Stimulated activated CD8-positive, alpha-beta memory T cell treated with anti-CD3 and anti-CD28 coated beads, Interleukin-4, amount 100 ng/mL, for 4 hours (primary cell): ENCODE measurements at regions not wholly inside any gene's neighbourhood (a gene's known extent, or its start where the extent isn't known, plus 50 kb on each side); places are given as distances from the start of the nearest gene placed in this dataset.

ENCODE experiments used
- DNase-seq, 2 donors: peaks; one replicate each; pipeline ENCODE4 v3.0.0-alpha.2; 2020; ENCODE audit warnings: low read depth in 2 of 2, low spot score in 1 of 2

DNA sequence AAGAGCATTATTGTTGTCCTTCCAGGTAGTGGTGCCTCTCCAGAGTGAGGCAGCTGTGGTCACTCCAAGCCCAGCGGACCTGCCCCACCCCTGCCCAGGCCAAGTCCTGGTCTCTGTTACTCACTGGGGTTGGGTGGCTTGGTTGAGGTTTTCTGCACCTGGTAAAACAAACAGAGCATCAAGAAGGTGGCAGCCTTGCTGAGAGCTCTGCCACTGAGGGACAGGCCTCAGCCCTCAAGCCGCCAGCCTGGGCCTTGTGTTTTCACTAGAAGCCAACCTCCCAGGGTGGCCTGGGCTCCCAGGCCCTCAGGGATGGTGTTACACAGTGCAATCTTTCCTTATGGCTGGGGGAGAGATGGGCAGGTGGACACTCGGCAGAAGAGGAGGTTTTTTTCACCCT, 182.7 kb downstream of the BCOR start:
- DNase-seq, result no peak

GRCh38 chrX:39915596-39915995, 182.2 kb downstream of the BCOR start:
- no peak for DNase-seq

- no peak for DNase-seq
Observed at GRCh38 chrX:39921838-39922237, 175.9 kb downstream of the BCOR start.

DNA sequence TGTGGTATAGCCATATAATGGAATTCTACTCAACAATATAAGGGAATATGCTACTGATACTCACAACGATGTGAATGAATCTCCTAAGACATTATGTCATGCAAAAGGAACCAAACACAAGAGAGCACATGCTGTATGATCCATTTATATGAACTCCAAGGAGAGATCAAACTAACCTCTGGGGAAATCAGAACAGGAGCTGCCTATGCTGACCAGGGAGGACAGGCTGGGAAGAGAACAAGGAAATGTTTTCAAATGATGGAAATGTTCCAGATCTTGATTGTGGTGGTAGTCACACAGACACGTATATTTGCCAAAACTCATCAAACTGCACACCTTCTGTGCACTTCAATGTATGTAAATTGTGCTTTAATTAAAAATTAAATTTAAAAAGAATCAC, 175.3 kb downstream of the BCOR start:
- DNase-seq, result no peak

- no peak for DNase-seq
Observed at GRCh38 chrX:39922926-39923325, 174.8 kb downstream of the BCOR start.

GRCh38 chrX:39927380-39927779, 170.4 kb downstream of the BCOR start:
- no peak for DNase-seq

GRCh38 chrX:39928704-39929378, 168.9 kb downstream of the BCOR start:
- no peak for DNase-seq

GRCh38 chrX:39929379-39930025, 168.3 kb downstream of the BCOR start:
- DNase-seq, result no peak

- DNase-seq, result no peak
Observed at GRCh38 chrX:39930786-39931528, 166.8 kb downstream of the BCOR start.

GRCh38 chrX:39931529-39932282, 166.1 kb downstream of the BCOR start:
- no peak for DNase-seq

DNA sequence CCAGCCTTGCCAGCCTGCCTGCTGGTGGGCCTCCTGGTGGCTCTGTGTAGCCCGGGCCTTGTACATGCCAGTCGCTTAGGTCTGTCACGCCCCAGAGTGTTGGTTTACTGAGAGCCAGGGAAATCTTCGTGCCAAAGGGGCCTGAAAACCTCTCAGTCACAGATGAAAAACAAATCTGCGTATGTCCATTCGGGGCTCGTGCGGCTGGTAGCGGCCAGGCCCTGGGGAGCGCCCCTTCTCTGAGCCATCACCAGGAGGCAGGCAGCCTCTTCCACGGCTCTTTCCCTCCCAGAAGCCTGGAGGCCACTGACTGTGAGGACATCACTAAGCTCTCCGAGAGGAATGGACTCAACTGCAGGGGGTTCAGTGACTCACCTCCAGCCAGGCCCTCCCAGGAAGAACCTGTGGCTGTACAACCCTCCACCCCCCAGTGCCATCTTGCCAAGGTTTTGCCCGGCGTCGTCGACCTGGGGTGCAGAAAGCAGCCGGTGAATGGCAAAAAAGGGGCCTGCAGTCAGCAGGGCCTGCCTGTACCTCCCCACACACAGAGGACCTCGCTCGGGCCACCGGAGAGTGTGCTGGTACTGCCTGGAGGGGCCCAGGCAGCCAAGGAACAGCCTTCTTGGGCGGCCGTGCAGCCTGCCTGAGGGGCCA, 162.2 kb downstream of the BCOR start:
- no peak for DNase-seq

DNA sequence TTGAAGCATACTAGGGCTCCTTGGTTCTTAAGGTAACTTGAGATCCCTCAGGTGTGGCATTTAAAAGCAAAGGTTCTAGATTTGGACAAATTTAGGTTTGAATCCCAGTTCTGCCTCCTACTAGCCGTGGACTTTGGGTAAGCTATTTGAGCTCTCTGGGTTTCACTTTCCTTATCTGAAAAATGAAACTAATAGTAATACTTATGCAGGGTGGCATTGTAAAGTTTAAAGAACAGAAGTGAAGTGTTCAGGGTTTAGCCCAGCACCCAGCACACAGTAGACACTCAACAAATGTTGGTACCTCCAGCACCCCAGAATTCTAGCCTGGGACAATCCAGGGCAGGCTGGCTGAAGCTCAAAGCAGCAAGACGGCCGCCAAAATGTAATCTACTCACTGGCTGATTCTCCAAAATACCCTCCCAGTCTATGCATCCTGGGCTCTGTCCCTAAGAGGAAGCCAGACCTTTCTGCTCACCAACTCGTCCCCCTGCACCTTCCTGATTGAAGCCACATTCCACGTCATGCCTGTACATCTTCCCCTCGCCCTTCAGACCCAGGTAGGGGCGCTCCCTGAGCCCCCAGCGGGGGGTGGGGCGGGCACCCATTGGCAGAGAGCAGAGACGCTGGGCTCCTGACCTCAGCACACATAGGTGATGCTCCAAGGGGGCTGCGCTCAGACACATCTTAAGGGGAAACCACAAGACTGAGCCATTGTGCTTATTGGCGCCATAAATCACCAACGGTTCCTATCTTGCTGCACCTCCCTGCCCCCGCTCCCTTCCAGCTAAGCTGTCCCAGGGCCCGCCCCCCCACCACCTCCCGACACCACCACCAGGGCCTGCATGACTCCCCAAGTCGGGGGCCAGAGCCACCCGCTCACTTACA, 160.6 kb downstream of the BCOR start:
- DNase-seq, result no peak

GRCh38 chrX:39938466-39938865, 159.3 kb downstream of the BCOR start:
- no peak for DNase-seq

DNA sequence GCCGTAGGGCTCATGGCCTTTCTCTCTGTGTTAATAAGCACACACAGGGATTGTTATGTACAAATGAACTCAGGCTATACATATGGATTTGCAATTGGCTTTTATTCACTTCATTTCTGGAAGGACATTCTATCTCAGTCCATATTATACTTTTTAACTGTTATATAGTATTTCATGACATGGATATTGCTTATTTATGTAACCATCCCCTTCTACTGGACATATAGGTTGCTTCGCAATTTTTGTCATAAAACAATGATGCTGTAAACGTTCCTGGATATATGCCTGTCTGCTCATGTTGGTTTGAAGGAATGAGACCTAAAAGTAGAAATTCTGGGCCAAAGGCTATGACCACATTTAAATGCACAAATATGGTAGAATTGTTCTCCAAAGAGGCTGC, 158.1 kb downstream of the BCOR start:
- DNase-seq, result no peak

DNA sequence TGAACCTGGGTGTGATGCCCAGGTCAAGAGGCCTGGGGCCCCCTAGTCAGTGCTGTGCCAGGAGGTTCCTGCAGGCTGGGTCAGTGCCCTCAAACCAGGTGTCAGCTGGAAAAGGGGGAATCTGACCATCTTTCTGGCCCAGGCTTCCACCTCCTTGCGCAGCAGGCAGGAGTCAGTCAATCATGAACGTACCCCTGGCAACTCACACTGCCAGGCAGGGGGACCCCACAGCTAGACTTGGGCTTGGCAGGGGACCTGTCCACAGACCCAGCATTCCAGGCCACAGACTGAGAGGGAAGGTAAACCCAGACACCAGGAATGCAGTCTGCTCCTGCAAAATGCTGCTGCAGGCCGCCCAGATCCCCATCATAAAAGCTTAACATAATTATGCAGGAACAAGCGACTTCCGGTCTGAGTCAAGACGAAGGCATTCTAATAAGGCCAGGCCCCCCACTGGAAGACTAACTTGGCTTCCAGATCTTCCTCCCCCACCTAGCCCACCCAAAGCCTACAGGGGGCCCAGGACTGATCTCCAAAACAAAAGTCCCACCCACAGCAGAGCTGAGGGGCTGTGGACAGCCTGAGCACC, 156.3 kb downstream of the BCOR start:
- DNase-seq, result no peak

DNA sequence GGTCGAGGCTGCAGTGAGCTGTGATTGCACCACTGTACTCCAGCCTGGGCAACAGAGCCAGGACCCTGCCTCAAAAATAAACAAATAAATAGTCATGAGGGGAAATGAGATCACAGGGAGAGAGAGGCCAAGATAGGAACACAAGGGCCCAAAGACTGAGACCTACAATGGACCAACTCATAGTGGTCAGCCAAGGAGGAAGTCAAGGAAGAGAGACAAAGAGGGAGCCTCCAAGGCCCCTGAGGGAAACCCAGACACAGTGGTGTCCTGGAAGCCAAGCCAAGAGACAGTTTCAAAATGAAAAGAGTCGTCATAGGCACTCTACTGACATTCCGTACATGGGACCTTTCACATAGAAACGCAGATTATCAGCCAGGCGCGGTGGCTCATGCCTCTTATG, 153.3 kb downstream of the BCOR start:
- DNase-seq, result no peak

GRCh38 chrX:39945709-39946108, 152.0 kb downstream of the BCOR start:
- no peak for DNase-seq

DNA sequence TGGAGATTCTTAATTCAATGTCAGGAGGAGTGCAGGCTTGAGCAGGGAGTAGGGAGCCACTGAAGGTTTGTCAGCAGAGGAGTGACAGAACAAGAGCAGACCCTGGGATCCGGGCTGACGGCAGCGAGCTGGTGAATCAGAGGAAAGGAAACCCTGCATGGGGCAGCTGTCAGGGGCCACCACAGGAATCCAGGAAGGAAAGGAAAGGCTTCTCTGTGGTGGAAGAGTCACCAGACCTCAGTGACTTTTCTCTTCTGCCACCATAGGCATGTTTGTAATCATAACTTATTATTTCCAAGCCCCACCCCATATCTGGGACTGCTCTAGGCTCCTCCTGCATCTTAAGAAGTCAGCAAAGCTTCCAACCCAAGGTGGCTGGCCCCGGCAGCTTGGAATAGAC, 150.9 kb downstream of the BCOR start:
- no peak for DNase-seq

GRCh38 chrX:39948582-39948981, 149.2 kb downstream of the BCOR start:
- no peak for DNase-seq
